Keratinocyte (primary cell): ENCODE measurements at regions not wholly inside any gene's neighbourhood (a gene's known extent, or its start where the extent isn't known, plus 50 kb on each side); places are given as distances from the start of the nearest gene placed in this dataset.

Experiments
- DNase-seq: peaks from one replicate; pipeline ENCODE4 v3.0.0-alpha.2; 2011; ENCODE audit warnings: low read depth, missing footprints, low spot score
- FAIRE-seq: peaks from 2 replicates; lab custom pipeline; 2011; peaks lifted over from hg19 to GRCh38; lab: Jason Lieb, UNC
- H2AFZ ChIP-seq: 2 replicates; pipeline ENCODE4 v1.6.0; 2012; ENCODE audit warnings: low read length, control low read depth, inconsistent platforms; ENCODE audit not compliant: control insufficient read depth
- H3K27ac ChIP-seq: 2 replicates; pipeline ENCODE4 v1.5.1; 2011; ENCODE audit warnings: low read length; ENCODE audit not compliant: control insufficient read depth, insufficient read depth
- H3K27me3 ChIP-seq: 3 replicates; pipeline ENCODE4 v1.6.0; 2011; ENCODE audit warnings: low read length; ENCODE audit not compliant: control insufficient read depth, insufficient read depth; ENCODE audit errors: extremely low read depth
- H3K36me3 ChIP-seq, 2 experiments: 2 replicates in 1 of 2; 3 replicates in 1 of 2; pipeline ENCODE4 v1.5.1; 2011; ENCODE audit warnings: low read length in 2 of 2, mild to moderate bottlenecking in 1 of 2; ENCODE audit not compliant: control insufficient read depth in 2 of 2, insufficient read depth in 2 of 2; ENCODE audit errors: extremely low read depth in 1 of 2
- H3K4me1 ChIP-seq: 3 replicates; pipeline ENCODE4 v1.5.1; 2011; ENCODE audit warnings: low read length; ENCODE audit not compliant: control insufficient read depth, insufficient read depth; ENCODE audit errors: extremely low read depth
- H3K4me2 ChIP-seq: 3 replicates; pipeline ENCODE4 v1.6.0; 2011; ENCODE audit warnings: low read depth, low read length; ENCODE audit not compliant: control insufficient read depth, insufficient read depth; ENCODE audit errors: extremely low read depth
- H3K4me3 ChIP-seq, 3 experiments: fragments of 200-600 bp in 1 of 3; sonication (generic) in 1 of 3; 2 replicates in 2 of 3; 3 replicates in 1 of 3; pipeline ENCODE4 v1.5.1; 2011 to 2016; ENCODE audit warnings: low read length in 3 of 3, mild to moderate bottlenecking in 3 of 3, control low read depth in 2 of 3, inconsistent platforms in 1 of 3, low read depth in 1 of 3, mixed read lengths in 1 of 3, mixed run types in 1 of 3, moderate library complexity in 1 of 3; ENCODE audit not compliant: control insufficient read depth in 2 of 3, insufficient read depth in 2 of 3; ENCODE audit errors: extremely low read depth in 1 of 3
- H3K79me2 ChIP-seq: 2 replicates; pipeline ENCODE4 v1.6.0; 2012; ENCODE audit warnings: low read length; ENCODE audit not compliant: control insufficient read depth, insufficient read depth
- H3K9ac ChIP-seq: 3 replicates; pipeline ENCODE4 v1.6.0; 2011; ENCODE audit warnings: low read length; ENCODE audit not compliant: control insufficient read depth, insufficient read depth; ENCODE audit errors: extremely low read depth
- H3K9me1 ChIP-seq: 3 replicates; pipeline ENCODE4 v1.6.0; 2011; ENCODE audit warnings: low read length; ENCODE audit not compliant: control insufficient read depth, insufficient read depth; ENCODE audit errors: extremely low read depth
- H3K9me3 ChIP-seq: 2 replicates; pipeline ENCODE4 v1.5.1; 2012; ENCODE audit warnings: low read depth, low read length; ENCODE audit not compliant: control insufficient read depth
- H4K20me1 ChIP-seq: 3 replicates; pipeline ENCODE4 v1.6.0; 2011; ENCODE audit warnings: low read length; ENCODE audit not compliant: control insufficient read depth, insufficient read depth; ENCODE audit errors: extremely low read depth
- CTCF ChIP-seq, 3 experiments: IDR thresholded peaks in 1 of 3; conservative IDR thresholded peaks in 1 of 3; optimal IDR thresholded peaks in 1 of 3; 2 replicates in 2 of 3; 3 replicates in 1 of 3; pipeline versions ENCODE3 to v1.5.1; 2011; ENCODE audit warnings: low read length in 3 of 3, mild to moderate bottlenecking in 3 of 3, moderate library complexity in 2 of 3, control low read depth in 1 of 3, inconsistent platforms in 1 of 3; ENCODE audit not compliant: insufficient read depth in 2 of 3; ENCODE audit errors: extremely low read depth in 1 of 3
- EZH2 ChIP-seq: IDR thresholded peaks from one replicate; pipeline ENCODE4 v1.6.1; 2012; ENCODE audit warnings: inconsistent platforms, mild to moderate bottlenecking, low read length, moderate library complexity
- dilution Hi-C: fragments of 300-500 bp; cut with MboI; formaldehyde crosslinking; loops from one replicate; pipeline ENCODE4 v1.7.0; 2020; ENCODE audit warnings: low sequenced_read_pairs; ENCODE audit not compliant: extremely low pct_ligation_motif_present

GRCh38 chr4:57280481-57280880, 170.3 kb upstream of the IGFBP7 start:
- Histone ChIP-seq H3K27me3 (peaks cover 13% of the 10 kb centered on the region), H4K20me1 (no peaks in the 10 kb centered on the region), H3K79me2 (no peaks in the 10 kb centered on the region), H3K9me3 (no peaks in the 10 kb centered on the region), H3K27ac (no peak overlapping the region), H3K4me2 (no peak overlapping the region), H3K36me3 (no peaks in the 10 kb centered on the region), H3K9ac (no peak overlapping the region), H3K4me3 (no peak overlapping the region), H2AFZ (no peak overlapping the region), H3K4me1 (no peaks in the 10 kb centered on the region), H3K9me1 (no peaks in the 10 kb centered on the region)
- dilution Hi-C loops: no loop called here
- TF ChIP-seq EZH2 (no peak), CTCF (optimal IDR thresholded peaks at IDR 0.05 in 1 of 3, IDR thresholded peaks at IDR 0.05 in 1 of 3, conservative IDR thresholded peaks at IDR 0.05 in 1 of 3; ENCODE audit: extremely low read depth in 1 of 3, insufficient read depth in 2 of 3, low read length in 3 of 3) (no peak)
- DNase-seq (no peak), FAIRE-seq (no peak)

GRCh38 chr4:57278780-57279179, 168.6 kb upstream of the IGFBP7 start:
- Histone ChIP-seq H3K27me3 (peaks cover 13% of the 10 kb centered on the region), H2AFZ (no peak overlapping the region), H3K9me3 (no peaks in the 10 kb centered on the region), H3K9ac (no peak overlapping the region), H4K20me1 (no peaks in the 10 kb centered on the region), H3K79me2 (no peaks in the 10 kb centered on the region), H3K4me2 (no peak overlapping the region), H3K4me1 (no peaks in the 10 kb centered on the region), H3K9me1 (no peaks in the 10 kb centered on the region), H3K36me3 (no peaks in the 10 kb centered on the region), H3K27ac (no peak overlapping the region), H3K4me3 (no peak overlapping the region)
- no peak for DNase-seq
- dilution Hi-C loops: no loop called here
- TF ChIP-seq EZH2 (no peak), CTCF (optimal IDR thresholded peaks at IDR 0.05 in 1 of 3, IDR thresholded peaks at IDR 0.05 in 1 of 3, conservative IDR thresholded peaks at IDR 0.05 in 1 of 3; ENCODE audit: extremely low read depth in 1 of 3, insufficient read depth in 2 of 3, low read length in 3 of 3) (no peak)
- no peak for FAIRE-seq
